ENCODE measurements at regions not wholly inside any gene's neighbourhood (a gene's known extent, or its start where the extent isn't known, plus 50 kb on each side); places are given as distances from the start of the nearest gene placed in this dataset.

GRCh38 chr11:69945157-69945556 lies 125.9 kb upstream of the FGF3 start:
- no peak for TF ChIP-seq CTCF (IDR thresholded peaks at IDR 0.05)
- H3K27ac ChIP-seq: no peak overlapping the region
- no peak overlapping the region for H3K4me3 ChIP-seq
- no peak for DNase-seq (ENCODE audit: low spot score)

GRCh38 chr11:69947059-69947792 lies 128.0 kb upstream of the FGF3 start:
- DNase-seq (ENCODE audit: low spot score): no peak
- Histone ChIP-seq H3K27ac (no peak overlapping the region), H3K4me3 (no peak overlapping the region)
- TF ChIP-seq CTCF (IDR thresholded peaks at IDR 0.05): no peak

- peak overlapping the region in 1 of 2 donors; percentile 78 for H3K27ac ChIP-seq
- no peak for TF ChIP-seq CTCF (IDR thresholded peaks at IDR 0.05)
- DNase-seq (ENCODE audit: low spot score): no peak
These were observed 128.6 kb upstream of the FGF3 start for GRCh38 chr11:69947793-69948255.

GRCh38 chr11:69948256-69949141 lies 129.3 kb upstream of the FGF3 start:
- no peak for TF ChIP-seq CTCF (IDR thresholded peaks at IDR 0.05)
- H3K4me3 ChIP-seq: no peak overlapping the region
- peak overlapping the region; percentile 56 to 78 for H3K27ac ChIP-seq
- no peak for DNase-seq (ENCODE audit: low spot score)

More at GRCh38 chr11:69947793-69948255, 128.6 kb upstream of the FGF3 start:
- no peak overlapping the region for H3K4me3 ChIP-seq

- DNase-seq (ENCODE audit: low spot score): no peak
- TF ChIP-seq CTCF (IDR thresholded peaks at IDR 0.05): no peak
- H3K27ac ChIP-seq: peak overlapping the region; percentile 56 to 78
- H3K4me3 ChIP-seq: no peak overlapping the region
These were observed 128.8 kb upstream of the ANO1 start for GRCh38 chr11:69949327-69949726.

GRCh38 chr11:69950120-69950519 lies 128.0 kb upstream of the ANO1 start:
- Histone ChIP-seq H3K4me3 (no peak overlapping the region), H3K27ac (no peak overlapping the region)
- TF ChIP-seq CTCF (IDR thresholded peaks at IDR 0.05): no peak
- no peak for DNase-seq (ENCODE audit: low spot score)

All from coronary artery (tissue), 2 donors.